ENCODE measurements at regions not wholly inside any gene's neighbourhood (a gene's known extent, or its start where the extent isn't known, plus 50 kb on each side); places are given as distances from the start of the nearest gene placed in this dataset.
A peak's percentile ranks its signal among the peaks of the same experiment; 100 is the strongest.
"Not testable (repeated sequence)": the region's sequence is repeated elsewhere in the genome, so short reads cannot be mapped to it uniquely, and the experiment has no call there.

DNA sequence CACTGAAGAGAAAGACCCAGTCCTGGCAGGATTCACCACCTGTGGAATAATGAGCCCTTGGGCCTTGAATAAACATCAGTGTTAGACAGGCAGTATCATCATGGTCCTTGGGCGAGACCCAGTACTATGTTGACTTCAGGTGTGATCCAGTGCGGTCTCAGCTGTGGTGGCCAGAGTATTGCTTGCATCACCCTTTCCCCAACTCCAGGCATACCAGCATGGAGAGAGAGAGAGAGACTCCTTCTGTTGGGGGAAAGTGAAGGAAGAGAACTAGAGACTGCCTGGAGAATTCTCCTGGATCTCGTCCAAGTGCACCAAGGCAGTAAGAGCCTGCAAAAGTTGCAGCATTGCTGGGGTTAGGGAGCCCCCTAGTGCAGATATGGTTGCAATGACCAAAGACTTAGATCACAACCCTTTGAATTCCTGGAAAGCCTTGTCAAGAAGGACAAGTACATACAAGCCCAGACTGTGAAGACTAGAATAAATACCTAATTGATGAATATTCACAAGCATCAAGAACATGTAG is 61.1 kb upstream of the VAMP7 start:
- peak; percentile 52 to 71 (median 53) for DNase-seq

DNA sequence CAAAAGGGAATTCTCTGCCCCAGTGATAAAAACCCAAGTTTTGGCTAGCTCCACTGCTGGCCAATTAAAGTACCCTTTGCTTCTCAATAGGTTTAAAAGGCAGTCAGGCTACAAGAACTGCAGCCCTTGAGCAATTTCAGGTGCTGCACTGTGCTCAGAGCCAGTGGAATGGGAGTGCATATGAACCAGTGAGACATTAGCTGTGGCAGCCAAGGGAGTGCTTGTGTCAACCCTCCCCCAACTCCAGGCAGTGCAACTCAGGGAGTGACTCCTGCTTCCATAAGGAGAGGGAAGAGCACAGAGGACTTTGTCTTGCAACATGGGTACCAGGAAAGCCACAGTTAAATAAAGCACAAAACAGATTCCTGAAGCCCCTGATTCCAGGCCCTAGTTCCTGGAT is 61.6 kb upstream of the VAMP7 start:
- peak in 1 of 3 donors; percentile 1 for DNase-seq

- DNase-seq: not testable (repeated sequence)
Measured at GRCh38 chrX:155814391-155814790, 66.8 kb upstream of the VAMP7 start.

GRCh38 chrX:155779831-155780230 is 101.3 kb upstream of the VAMP7 start:
- DNase-seq: no peak

DNA sequence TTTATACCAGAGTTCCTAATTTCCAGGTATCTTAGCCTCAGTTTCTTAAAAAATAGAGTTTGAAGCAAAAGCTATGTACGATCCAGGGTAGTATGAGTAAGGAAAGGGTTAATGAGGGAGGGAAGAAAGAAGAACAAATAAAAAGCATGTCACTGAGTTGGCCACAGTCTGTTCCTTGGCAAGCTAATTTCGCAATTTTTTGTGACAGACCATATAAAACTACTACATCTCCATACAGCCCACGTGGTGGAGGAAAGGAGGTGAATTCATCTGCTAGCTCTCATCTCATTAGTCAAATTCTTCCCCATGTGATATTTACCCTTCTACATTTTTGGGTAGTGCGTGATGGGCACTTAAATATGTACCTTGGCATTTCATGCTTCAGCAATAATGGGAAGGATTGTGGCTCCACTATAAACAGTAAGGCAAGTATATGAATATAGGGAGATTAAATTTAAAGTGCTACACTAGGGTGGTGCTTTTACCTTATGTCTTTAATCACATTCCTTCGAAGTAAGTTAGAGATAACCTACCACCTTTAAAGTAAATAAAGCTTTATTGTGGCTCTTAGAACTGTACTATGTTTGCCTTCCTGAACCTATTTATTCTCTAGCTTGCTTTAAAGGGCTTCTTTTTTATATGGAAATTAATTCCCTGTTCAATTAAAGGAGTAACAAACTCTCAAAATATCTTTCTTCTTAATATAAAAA is 102.1 kb upstream of the VAMP7 start:
- DNase-seq: no peak

DNA sequence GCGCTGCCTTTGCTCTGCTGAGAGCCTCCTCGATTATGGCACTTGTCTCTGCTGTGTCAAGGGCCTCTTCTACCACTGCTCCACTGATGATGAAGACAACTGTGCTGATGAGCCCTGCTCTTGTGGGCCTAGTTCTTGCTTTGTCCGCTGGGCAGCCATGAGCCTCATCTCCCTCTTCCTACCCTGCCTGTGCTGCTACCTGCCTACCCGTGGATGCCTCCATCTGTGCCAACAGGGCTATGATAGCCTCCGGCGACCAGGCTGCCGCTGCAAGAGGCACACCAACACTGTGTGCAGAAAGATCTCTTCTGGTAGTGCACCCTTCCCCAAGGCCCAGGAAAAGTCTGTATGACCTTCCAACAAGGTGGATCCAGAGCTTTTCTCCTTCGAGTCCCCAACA is 106.8 kb upstream of the VAMP7 start:
- no peak for DNase-seq

DNA sequence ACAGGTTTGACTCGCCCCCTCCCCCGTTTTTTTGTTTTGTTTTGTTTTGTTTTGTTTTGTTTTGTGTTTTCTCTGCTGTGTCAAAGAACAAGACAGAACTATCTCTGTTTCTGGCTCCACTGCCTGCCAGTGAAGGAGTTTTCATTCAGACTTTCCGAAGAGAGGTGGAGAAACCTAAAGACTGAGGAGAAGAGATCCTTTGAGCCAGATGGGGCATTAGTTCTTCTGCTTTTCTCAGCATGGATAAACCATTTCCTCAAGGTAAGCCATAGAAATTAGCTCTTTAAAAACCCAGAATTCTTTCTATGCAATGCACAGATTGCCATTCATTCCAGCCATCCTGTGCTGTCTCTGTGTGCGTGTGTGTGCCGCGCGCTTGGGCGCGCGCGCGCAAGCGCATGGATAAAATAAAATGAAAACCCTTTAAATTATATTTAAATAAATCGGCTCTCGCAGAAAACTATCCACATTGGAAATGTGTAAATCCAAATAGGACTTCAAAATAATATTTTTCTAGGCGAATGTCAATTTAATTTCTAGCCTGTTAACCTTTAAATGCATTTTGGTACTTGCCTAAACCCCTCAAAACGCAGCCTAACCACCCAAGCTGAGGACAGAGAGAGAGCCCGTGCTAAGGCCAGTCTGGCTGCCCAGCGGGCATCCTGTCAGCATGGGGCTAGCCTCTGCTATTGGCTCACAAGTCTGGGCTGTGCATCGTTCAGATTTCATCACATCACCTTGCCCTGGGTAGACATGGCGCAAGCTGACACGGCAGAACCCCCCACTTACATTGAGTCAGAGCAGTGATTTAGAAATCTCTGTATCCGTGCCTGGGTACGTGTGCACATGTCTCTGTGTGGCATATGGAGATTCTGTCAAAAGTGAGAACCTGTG is 113.0 kb upstream of the VAMP7 start:
- peak in 1 of 3 donors; percentile 57 for DNase-seq

DNA sequence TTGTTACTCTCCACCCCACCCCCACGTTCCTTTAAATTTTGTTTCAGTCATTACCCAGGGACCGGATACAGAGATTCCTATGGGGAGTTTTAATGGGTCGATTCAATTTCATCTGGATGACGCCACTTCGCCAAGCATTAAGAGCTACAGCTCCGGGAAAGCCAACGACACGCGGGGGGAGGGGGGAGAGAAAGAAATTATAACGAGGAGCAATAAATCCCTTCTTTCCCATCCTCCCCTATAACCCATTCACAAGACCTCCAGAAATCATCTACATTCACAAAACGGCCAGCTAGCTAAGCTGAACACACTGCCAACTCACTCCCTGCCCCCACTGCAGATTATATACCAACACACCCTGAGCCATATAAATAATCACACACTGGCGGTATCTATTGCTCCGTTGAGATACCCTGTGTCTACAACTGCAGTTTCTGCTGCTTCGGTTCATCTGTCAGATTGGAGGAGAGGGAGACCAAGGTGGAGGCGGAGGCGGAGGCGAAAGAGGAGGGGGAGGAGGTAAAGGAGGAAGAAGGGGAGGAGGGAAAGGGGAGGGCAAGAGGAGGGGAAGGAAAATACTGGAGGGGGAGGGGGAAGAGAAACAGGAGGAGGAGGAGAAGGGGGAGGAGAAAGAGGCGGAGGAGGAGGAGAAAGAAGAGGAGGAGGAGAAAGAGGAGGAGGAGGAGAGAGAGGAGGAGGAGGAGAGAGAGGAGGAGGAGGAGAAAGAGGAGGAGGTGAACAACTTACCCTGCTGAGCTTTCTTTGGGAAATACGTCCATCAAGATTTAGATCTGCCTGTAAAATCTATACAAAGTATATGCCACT is 113.9 kb upstream of the VAMP7 start:
- DNase-seq: peak; percentile 77 to 89 (median 81)

- no peak for DNase-seq
Measured at GRCh38 chrX:155766321-155766720, 114.8 kb upstream of the VAMP7 start.

- DNase-seq: no peak
Measured at GRCh38 chrX:155761185-155761584, 120.0 kb upstream of the VAMP7 start.

DNA sequence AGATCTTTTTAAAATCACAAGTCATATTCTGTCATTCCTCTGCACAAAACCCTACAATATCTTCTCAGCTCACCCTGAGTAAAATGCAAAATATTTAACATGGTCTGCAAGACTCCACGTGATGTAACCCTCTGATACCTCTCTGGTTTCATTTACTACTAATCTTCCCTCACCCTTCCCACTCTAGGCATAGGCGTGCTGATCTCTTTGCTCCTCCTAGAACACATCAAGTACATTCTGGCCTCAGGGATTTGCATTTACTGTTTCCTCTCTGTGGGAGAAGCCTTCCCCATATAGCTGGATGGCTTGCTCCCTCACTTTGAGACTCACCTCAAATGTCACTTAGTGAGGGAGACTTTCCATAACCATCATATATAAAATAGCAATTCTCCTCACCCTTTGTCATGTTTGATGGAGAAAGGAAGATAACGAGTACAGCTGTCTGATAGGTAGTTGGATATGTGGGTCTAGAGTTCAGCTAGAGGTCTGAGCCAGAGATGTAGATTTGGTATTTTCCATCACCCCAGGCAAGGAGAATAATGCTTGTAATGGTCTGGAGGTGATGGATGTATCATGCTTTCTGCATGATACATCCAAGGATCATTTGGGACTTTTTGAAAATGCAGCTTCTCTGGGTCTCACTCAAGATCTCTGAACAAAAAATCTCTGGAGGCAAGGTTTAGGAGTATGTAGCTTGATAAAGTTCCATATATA is 123.9 kb upstream of the VAMP7 start:
- DNase-seq: no peak

GRCh38 chrX:155755706-155756337 is 125.3 kb upstream of the VAMP7 start:
- no peak for DNase-seq

- DNase-seq: no peak
Measured at GRCh38 chrX:155751131-155751530, 130.0 kb upstream of the VAMP7 start.

- peak in 1 of 3 donors; percentile 27 for DNase-seq
Measured at GRCh38 chrX:155747520-155747919, 133.6 kb upstream of the VAMP7 start.

GRCh38 chrX:155745792-155746191 is 133.0 kb upstream of the TMLHE start:
- peak in 1 of 3 donors; percentile 21 for DNase-seq

DNA sequence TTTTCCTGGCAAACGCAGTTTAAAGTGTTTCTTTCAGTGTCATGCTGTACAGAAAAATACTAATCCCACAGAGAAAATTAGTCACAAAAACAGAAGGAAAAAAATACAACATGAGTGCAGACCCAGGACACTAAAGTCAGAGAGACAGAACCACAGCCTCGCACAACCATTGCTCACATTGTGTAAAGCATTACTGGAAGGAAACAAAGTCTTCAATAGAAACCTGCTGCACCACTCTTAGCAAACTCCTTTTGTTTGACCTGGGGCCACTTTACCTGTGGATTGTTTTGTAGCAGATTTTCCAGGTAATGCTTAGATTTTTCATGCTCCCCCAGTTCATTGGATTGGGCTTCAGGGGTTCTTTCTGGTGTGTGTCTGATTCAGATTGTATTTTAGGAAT is 131.8 kb upstream of the TMLHE start:
- DNase-seq: peak in 1 of 3 donors; percentile 16

DNA sequence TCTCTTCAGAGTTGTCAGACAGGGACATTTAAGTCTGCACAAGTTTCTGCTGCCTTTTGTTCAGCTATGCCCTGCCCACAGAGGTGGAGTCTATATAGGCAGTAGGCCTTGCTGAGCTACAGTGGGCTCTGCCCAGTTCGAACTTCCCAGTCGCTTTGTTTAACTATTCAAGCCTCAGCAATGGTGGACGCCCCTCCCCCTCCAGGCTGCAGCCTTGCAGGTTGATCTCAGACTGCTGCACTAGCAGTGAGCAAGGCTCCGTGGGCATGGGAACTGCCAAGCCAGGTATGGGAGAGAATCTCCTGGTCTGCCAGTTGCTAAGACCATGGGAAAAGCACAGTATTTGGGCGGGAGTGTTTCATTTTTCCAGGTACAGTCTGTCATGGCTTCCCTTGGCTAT is 115.6 kb upstream of the TMLHE start:
- not testable (repeated sequence) for DNase-seq

DNA sequence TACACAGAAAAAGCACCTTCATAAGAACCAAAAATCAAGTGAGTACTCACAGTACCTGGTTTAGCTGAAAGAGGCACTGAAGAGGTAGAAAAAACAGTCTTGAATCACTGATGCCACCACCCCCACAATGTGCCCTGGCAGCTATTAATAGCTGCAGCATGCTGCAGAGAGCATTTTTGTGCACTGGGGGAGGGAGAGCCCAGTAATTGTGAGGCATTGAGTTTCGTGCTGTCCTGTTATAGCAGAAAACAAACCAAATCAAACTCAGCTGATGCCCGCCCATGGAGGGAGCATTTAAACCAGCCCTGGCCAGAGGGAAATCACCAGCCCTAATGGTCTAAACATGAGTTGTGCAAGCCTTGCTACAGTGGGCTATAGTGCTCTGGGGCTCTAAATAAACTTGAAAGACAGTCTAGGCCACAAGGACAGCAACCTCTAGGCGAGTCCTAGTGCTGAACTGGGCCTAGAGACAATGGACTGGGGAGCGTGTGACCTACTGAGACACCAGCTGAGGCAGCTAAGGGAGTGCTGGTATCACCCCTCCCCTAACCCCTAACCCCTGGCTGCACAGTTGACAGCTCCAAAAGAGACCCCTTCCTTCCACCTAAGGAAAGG is 106.3 kb upstream of the TMLHE start:
- DNase-seq: peak in 2 of 3 donors; percentile 1

- DNase-seq: no peak
Measured at GRCh38 chrX:155715141-155715540, 102.4 kb upstream of the TMLHE start.

DNA sequence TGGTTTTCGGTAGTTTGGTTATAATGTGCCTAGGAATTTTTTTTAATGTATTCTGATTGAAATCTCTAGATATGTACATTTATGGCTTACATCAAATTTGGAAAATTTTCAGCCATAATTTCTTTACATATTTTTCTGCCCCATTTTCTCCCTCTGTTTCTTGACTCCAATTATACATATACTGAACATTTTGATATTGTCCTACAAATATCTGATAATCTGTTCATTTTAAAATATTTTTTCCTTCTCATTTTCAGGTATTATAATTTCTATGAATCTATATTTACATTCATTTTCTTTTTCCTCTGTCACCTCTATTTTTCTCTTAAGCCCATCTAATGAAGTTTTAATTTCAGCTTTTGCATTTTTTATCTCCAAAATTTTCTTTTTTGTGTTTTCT is 82.7 kb upstream of the TMLHE start:
- no peak for DNase-seq

Measured in muscle of back (tissue), 3 donors.